ENCODE measurements at regions not wholly inside any gene's neighbourhood (a gene's known extent, or its start where the extent isn't known, plus 50 kb on each side); places are given as distances from the start of the nearest gene placed in this dataset.

GRCh38 chr6:95071464-95071863, 505.9 kb upstream of the MANEA start:
- TF ChIP-seq CTCF (IDR thresholded peaks at IDR 0.05) = no peak
- no peak for TF ChIP-seq EP300 (IDR thresholded peaks at IDR 0.05)
- TF ChIP-seq POLR2A (IDR thresholded peaks at IDR 0.05; ENCODE audit: low read depth) = no peak
